DOHH2 (cell line): ENCODE measurements at regions not wholly inside any gene's neighbourhood (a gene's known extent, or its start where the extent isn't known, plus 50 kb on each side); places are given as distances from the start of the nearest gene placed in this dataset.

Source experiments
- H3F3A ChIP-seq: fragments of 200-600 bp; sonication (generic), shearing (Covaris generic); 2 replicates; pipeline ENCODE4 v1.6.0; 2016; ENCODE audit warnings: antibody characterized with exemption, mild to moderate bottlenecking; ENCODE audit not compliant: control insufficient read depth, insufficient read depth
- H3K27ac ChIP-seq: fragments of 200-600 bp; sonication (generic); 2 replicates; pipeline ENCODE4 v1.5.1; 2014; ENCODE audit warnings: low read depth, mild to moderate bottlenecking, low read length, moderate library complexity
- H3K27me3 ChIP-seq: fragments of 200-600 bp; sonication (generic); 2 replicates; pipeline ENCODE4 v1.6.1; 2014; ENCODE audit warnings: mild to moderate bottlenecking, low read length, mixed read lengths; ENCODE audit not compliant: control insufficient read depth
- H3K36me3 ChIP-seq: fragments of 200-600 bp; sonication (generic); 2 replicates; pipeline ENCODE4 v1.6.1; 2014; ENCODE audit warnings: mild to moderate bottlenecking, low read length, moderate library complexity, mixed read lengths; ENCODE audit not compliant: control insufficient read depth
- H3K4me1 ChIP-seq: fragments of 200-600 bp; sonication (generic); 2 replicates; pipeline ENCODE4 v1.6.1; 2014; ENCODE audit warnings: mild to moderate bottlenecking, low read length, mixed read lengths; ENCODE audit not compliant: control insufficient read depth
- H3K4me2 ChIP-seq: fragments of 200-600 bp; sonication (generic); 2 replicates; pipeline ENCODE4 v1.6.0; 2014; ENCODE audit warnings: mild to moderate bottlenecking, low read length, moderate library complexity
- H3K4me3 ChIP-seq: fragments of 200-600 bp; sonication (generic); 2 replicates; pipeline ENCODE4 v1.5.1; 2014; ENCODE audit warnings: mild to moderate bottlenecking, low read length, mixed read lengths
- H3K79me2 ChIP-seq: fragments of 200-600 bp; sonication (generic); 2 replicates; pipeline ENCODE4 v1.6.1; 2014; ENCODE audit warnings: mild to moderate bottlenecking, low read length, mixed read lengths; ENCODE audit not compliant: control insufficient read depth
- H3K9me2 ChIP-seq: fragments of 200-600 bp; sonication (generic); replicated peaks from 2 replicates; pipeline ENCODE4 v1.6.1; 2014; ENCODE audit warnings: mild to moderate bottlenecking, low read length, mixed read lengths; ENCODE audit not compliant: control insufficient read depth
- H3K9me3 ChIP-seq: fragments of 200-600 bp; sonication (generic); 2 replicates; pipeline ENCODE4 v1.6.1; 2014; ENCODE audit warnings: antibody characterized with exemption, low read length, mixed read lengths; ENCODE audit not compliant: control insufficient read depth, insufficient read depth
- H4K20me1 ChIP-seq: fragments of 200-600 bp; sonication (generic); 2 replicates; pipeline ENCODE4 v1.6.0; 2014; ENCODE audit warnings: low read depth, mild to moderate bottlenecking, antibody characterized with exemption, low read length, moderate library complexity; ENCODE audit not compliant: control insufficient read depth, insufficient read depth
- CTCF ChIP-seq: fragments of 200-600 bp; sonication (generic); IDR thresholded peaks from one replicate; pipeline ENCODE4 v1.5.1; 2014; ENCODE audit warnings: antibody characterized with exemption, mild to moderate bottlenecking, low read depth, low read length; ENCODE audit not compliant: poor library complexity, severe bottlenecking
- EZH2phosphoT487 ChIP-seq: fragments of 200-600 bp; sonication (generic); IDR thresholded peaks from 2 replicates; pipeline ENCODE4 v1.6.1; 2017; ENCODE audit warnings: borderline replicate concordance, mild to moderate bottlenecking, antibody characterized with exemption, low read length, moderate library complexity, mixed read lengths

- Histone ChIP-seq H3F3A (no peaks in the 10 kb centered on the region), H3K4me2 (no peak overlapping the region), H3K9me3 (no peaks in the 10 kb centered on the region), H3K27me3 (peaks cover 5% of the 10 kb centered on the region; the same call in 1 of the 2 replicates), H4K20me1 (no peaks in the 10 kb centered on the region), H3K27ac (no peak overlapping the region), H3K36me3 (no peaks in the 10 kb centered on the region), H3K9me2 (no peaks in the 10 kb centered on the region), H3K4me1 (no peaks in the 10 kb centered on the region), H3K4me3 (no peak overlapping the region), H3K79me2 (no peaks in the 10 kb centered on the region)
- TF ChIP-seq CTCF (no peak), EZH2phosphoT487 (no peak)
These were observed 56.6 kb upstream of the WDR1 start for GRCh38 chr4:10173037-10173753.

GRCh38 chr4:10172278-10172921, 55.8 kb upstream of the WDR1 start:
- peaks cover 7% of the 10 kb centered on the region; the same call in 1 of the 2 replicates for H3K27me3 ChIP-seq
- no peaks in the 10 kb centered on the region for H3K9me3 ChIP-seq
- no peak overlapping the region for H3K4me2 ChIP-seq
- H3K4me3 ChIP-seq, result no peak overlapping the region
- H3K4me1 ChIP-seq, result no peaks in the 10 kb centered on the region
- H3K9me2 ChIP-seq, result no peaks in the 10 kb centered on the region
- TF ChIP-seq EZH2phosphoT487 (no peak), CTCF (no peak)
- no peaks in the 10 kb centered on the region for H3K36me3 ChIP-seq
- H4K20me1 ChIP-seq, result no peaks in the 10 kb centered on the region
- H3K79me2 ChIP-seq, result no peaks in the 10 kb centered on the region
- H3F3A ChIP-seq, result no peaks in the 10 kb centered on the region
- H3K27ac ChIP-seq, result no peak overlapping the region

- Histone ChIP-seq H3K4me3 (no peak overlapping the region), H3K9me2 (no peaks in the 10 kb centered on the region), H4K20me1 (no peaks in the 10 kb centered on the region), H3K4me1 (no peaks in the 10 kb centered on the region), H3K27me3 (peaks cover 8% of the 10 kb centered on the region; the same call in 1 of the 2 replicates), H3K36me3 (no peaks in the 10 kb centered on the region), H3K79me2 (no peaks in the 10 kb centered on the region), H3F3A (no peaks in the 10 kb centered on the region), H3K4me2 (no peak overlapping the region), H3K9me3 (no peaks in the 10 kb centered on the region), H3K27ac (no peak overlapping the region)
- no peak for TF ChIP-seq CTCF
- TF ChIP-seq EZH2phosphoT487, result no peak
These were observed 54.5 kb upstream of the WDR1 start for GRCh38 chr4:10171055-10171454.
